ENCODE measurements at regions not wholly inside any gene's neighbourhood (a gene's known extent, or its start where the extent isn't known, plus 50 kb on each side); places are given as distances from the start of the nearest gene placed in this dataset.

DNA sequence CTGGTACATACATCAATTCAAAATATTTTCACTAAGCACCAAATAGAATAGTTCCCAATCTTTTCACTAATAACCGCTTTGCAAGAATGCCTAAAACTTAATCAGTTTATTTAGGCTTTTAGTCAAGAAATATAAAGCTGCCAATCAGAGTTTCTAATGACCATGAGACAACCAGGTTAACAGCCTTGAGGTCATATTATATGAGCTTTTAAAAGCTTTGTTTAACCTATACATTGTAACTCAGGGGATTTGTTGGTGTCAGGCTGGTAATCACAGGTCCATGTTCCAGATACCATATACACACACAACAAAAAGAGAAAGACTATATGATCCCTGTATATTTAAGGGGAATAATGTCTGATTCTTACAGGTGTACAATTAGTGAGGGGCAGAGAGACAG is 246.2 kb upstream of the ADGRL2 start:
- TF ChIP-seq, protein P1, sequence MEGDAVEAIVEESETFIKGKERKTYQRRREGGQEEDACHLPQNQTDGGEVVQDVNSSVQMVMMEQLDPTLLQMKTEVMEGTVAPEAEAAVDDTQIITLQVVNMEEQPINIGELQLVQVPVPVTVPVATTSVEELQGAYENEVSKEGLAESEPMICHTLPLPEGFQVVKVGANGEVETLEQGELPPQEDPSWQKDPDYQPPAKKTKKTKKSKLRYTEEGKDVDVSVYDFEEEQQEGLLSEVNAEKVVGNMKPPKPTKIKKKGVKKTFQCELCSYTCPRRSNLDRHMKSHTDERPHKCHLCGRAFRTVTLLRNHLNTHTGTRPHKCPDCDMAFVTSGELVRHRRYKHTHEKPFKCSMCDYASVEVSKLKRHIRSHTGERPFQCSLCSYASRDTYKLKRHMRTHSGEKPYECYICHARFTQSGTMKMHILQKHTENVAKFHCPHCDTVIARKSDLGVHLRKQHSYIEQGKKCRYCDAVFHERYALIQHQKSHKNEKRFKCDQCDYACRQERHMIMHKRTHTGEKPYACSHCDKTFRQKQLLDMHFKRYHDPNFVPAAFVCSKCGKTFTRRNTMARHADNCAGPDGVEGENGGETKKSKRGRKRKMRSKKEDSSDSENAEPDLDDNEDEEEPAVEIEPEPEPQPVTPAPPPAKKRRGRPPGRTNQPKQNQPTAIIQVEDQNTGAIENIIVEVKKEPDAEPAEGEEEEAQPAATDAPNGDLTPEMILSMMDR (IDR thresholded peaks at IDR 0.05) = no peak
- no peak for TF ChIP-seq ZFX (IDR thresholded peaks at IDR 0.05; ENCODE audit: borderline replicate concordance)
